K562 (cell line): ENCODE measurements at regions not wholly inside any gene's neighbourhood (a gene's known extent, or its start where the extent isn't known, plus 50 kb on each side); places are given as distances from the start of the nearest gene placed in this dataset.

Experiments used
- ATAC-seq: fragments of 200-7000 bp; cut with Tn5 transposase; 3 replicates; pipeline ENCODE4 v1.9.1; 2020; ENCODE audit warnings: moderate library complexity
- BruUV-seq: library from RNA; stranded (reverse); fragments of 400-500 nt; replicated peaks from 2 replicates; lab custom pipeline; 2021; lab: Mats Ljungman, UMichigan
- CTCF ChIA-PET: fragments of 300-600 bp; formaldehyde crosslinking; extraction: SDS; loops from one replicate; lab custom pipeline; 2021; ENCODE audit warnings: low intra/inter-chr PET ratio; lab: Yijun Ruan, JAX
- POLR2A ChIA-PET: fragments of 300-600, 350-650 bp; sonication (Branson Sonifier 250); formaldehyde crosslinking; extraction: SDS; loops from one replicate; lab custom pipeline; 2021; ENCODE audit warnings: antibody characterized with exemption, inconsistent platforms; lab: Yijun Ruan, JAX
- DNase-seq, 4 experiments: peaks; one replicate each; pipeline versions ENCODE4 v3.0.0 to v3.0.0-alpha.2; 2011 to 2018; ENCODE audit warnings: low spot score in 3 of 4, mixed read lengths in 3 of 4; ENCODE audit errors: extremely low read depth in 1 of 4
- FAIRE-seq: peaks from 2 replicates; lab custom pipeline; 2011; peaks lifted over from hg19 to GRCh38; lab: Jason Lieb, UNC
- H2AFZ ChIP-seq: 2 replicates; pipeline ENCODE4 v1.6.0; 2011; ENCODE audit warnings: low read depth, low read length, control low read depth, inconsistent platforms
- H3K27ac ChIP-seq: fragments of 200-600 bp; 3 replicates; pipeline ENCODE4 v1.8.0; 2011; ENCODE audit warnings: low read depth, mild to moderate bottlenecking, control low read depth, inconsistent platforms, low read length, moderate library complexity, mixed read lengths; ENCODE audit errors: extremely low read depth
- H3K27me3 ChIP-seq, 2 experiments: fragments of 300-600 bp in 1 of 2; 2 replicates in 1 of 2; 3 replicates in 1 of 2; pipeline versions ENCODE4 v1.6.0 to v1.8.0; 2011; ENCODE audit warnings: inconsistent platforms in 2 of 2, low read length in 2 of 2, mild to moderate bottlenecking in 1 of 2, mixed read lengths in 1 of 2, moderate library complexity in 1 of 2; ENCODE audit not compliant: control insufficient read depth in 2 of 2, insufficient read depth in 2 of 2
- H3K36me3 ChIP-seq: fragments of 300-600 bp; 3 replicates; pipeline ENCODE4 v1.8.0; 2011; ENCODE audit warnings: mild to moderate bottlenecking, low read length, inconsistent platforms; ENCODE audit not compliant: control insufficient read depth, insufficient read depth
- H3K4me1 ChIP-seq, 2 experiments: fragments of 200-600 bp in 1 of 2; replicated peaks in 1 of 2; 2 replicates in 1 of 2; 3 replicates in 1 of 2; pipeline versions ENCODE4 v1.5.1 to v1.8.0; 2011; ENCODE audit warnings: inconsistent platforms in 2 of 2, low read length in 2 of 2, mild to moderate bottlenecking in 1 of 2, mixed read lengths in 1 of 2, moderate library complexity in 1 of 2; ENCODE audit not compliant: control insufficient read depth in 2 of 2, insufficient read depth in 2 of 2
- H3K4me2 ChIP-seq: 2 replicates; pipeline ENCODE4 v1.6.1; 2011; ENCODE audit warnings: low read length, control low read depth, inconsistent platforms, mixed read lengths; ENCODE audit not compliant: insufficient read depth
- H3K4me3 ChIP-seq: fragments of 200-600 bp; sonication (generic), shearing (Covaris generic); 2 replicates; pipeline ENCODE4 v1.5.1; 2016; ENCODE audit warnings: control low read depth, inconsistent platforms
- H3K79me2 ChIP-seq: fragments of 200-600 bp; 3 replicates; pipeline ENCODE4 v1.8.0; 2011; ENCODE audit warnings: low read length, inconsistent platforms; ENCODE audit not compliant: control insufficient read depth, insufficient read depth
- H3K9ac ChIP-seq, 2 experiments: 2 replicates each; pipeline versions ENCODE4 v1.6.0 to v1.6.1; 2011; ENCODE audit warnings: low read depth in 2 of 2, low read length in 2 of 2, control low read depth in 1 of 2, inconsistent platforms in 1 of 2, mild to moderate bottlenecking in 1 of 2, mixed read lengths in 1 of 2; ENCODE audit not compliant: insufficient read depth in 1 of 2
- H3K9me1 ChIP-seq: one replicate; pipeline ENCODE4 v1.6.0; 2011; ENCODE audit warnings: inconsistent platforms, mild to moderate bottlenecking, low read length, moderate library complexity; ENCODE audit not compliant: control insufficient read depth, insufficient read depth
- H3K9me3 ChIP-seq: replicated peaks from 2 replicates; pipeline ENCODE4 v1.5.1; 2011; ENCODE audit warnings: low read depth, low read length, inconsistent platforms; ENCODE audit not compliant: control insufficient read depth, insufficient read depth
- H4K20me1 ChIP-seq: replicated peaks from 2 replicates; pipeline ENCODE4 v1.6.1; 2011; ENCODE audit warnings: low read length, inconsistent platforms, mixed read lengths; ENCODE audit not compliant: control insufficient read depth, insufficient read depth
- ATF7 ChIP-seq: fragments of 450-650 bp; IDR thresholded peaks from 2 replicates; pipeline ENCODE4 v1.7.1; 2014; ENCODE audit warnings: mild to moderate bottlenecking, moderate library complexity
- DPF2 ChIP-seq: fragments of 450-650 bp; IDR thresholded peaks from 2 replicates; pipeline ENCODE4 v1.6.1; 2016
- EP300 ChIP-seq: IDR thresholded peaks from 2 replicates; pipeline ENCODE4 v1.6.1; 2012; ENCODE audit warnings: low read length, improper control_type of control experiment
- ESRRA ChIP-seq: fragments of 450-650 bp; IDR thresholded peaks from 2 replicates; pipeline ENCODE4 v1.6.1; 2014; ENCODE audit warnings: low read depth, mild to moderate bottlenecking, moderate library complexity, borderline replicate concordance
- ETS2 ChIP-seq: IDR thresholded peaks from 2 replicates; pipeline ENCODE4 v1.6.1; 2016; ENCODE audit warnings: borderline replicate concordance, missing genetic modification characterization, mild to moderate bottlenecking, moderate library complexity, missing compliant biosample characterization; ENCODE audit not compliant: poor library complexity, severe bottlenecking
- HEY1 ChIP-seq: fragments of 250-450 bp; sonication (Bioruptor Pico); IDR thresholded peaks from 2 replicates; pipeline ENCODE4 v1.5.0; 2020; ENCODE audit warnings: mild to moderate bottlenecking, moderate library complexity, borderline replicate concordance
- NONO ChIP-seq, 2 experiments: fragments of 200-400 bp in 1 of 2; fragments of 450-650 bp in 1 of 2; formaldehyde crosslinking in 1 of 2; IDR thresholded peaks; 2 replicates each; pipeline ENCODE4 v1.6.1; 2017; ENCODE audit warnings: low read depth in 2 of 2, mild to moderate bottlenecking in 2 of 2, moderate library complexity in 2 of 2, low read length in 1 of 2
- PCBP1 ChIP-seq: fragments of 200-400 bp; formaldehyde crosslinking; IDR thresholded peaks from 2 replicates; pipeline ENCODE4 v1.6.1; 2018; ENCODE audit warnings: mild to moderate bottlenecking, low read depth, low read length; ENCODE audit not compliant: poor library complexity, severe bottlenecking
- PPARD ChIP-seq: fragments of 250-450 bp; sonication (Bioruptor Pico); IDR thresholded peaks from 2 replicates; pipeline ENCODE4 v1.8.0; 2022; ENCODE audit warnings: inconsistent platforms, mild to moderate bottlenecking, moderate library complexity
- RBBP5 ChIP-seq: fragments of 200-600 bp; sonication (generic); IDR thresholded peaks from 2 replicates; pipeline ENCODE4 v1.6.1; 2012; ENCODE audit warnings: borderline replicate concordance, mild to moderate bottlenecking, low read length, control low read depth, inconsistent platforms; ENCODE audit not compliant: insufficient read depth, poor library complexity, severe bottlenecking
- RBM39 ChIP-seq: fragments of 200-400 bp; formaldehyde crosslinking; optimal IDR thresholded peaks from 2 replicates; pipeline ENCODE3; 2018; ENCODE audit warnings: low read depth, low read length
- SAFB2 ChIP-seq: fragments of 200-400 bp; formaldehyde crosslinking; IDR thresholded peaks from 2 replicates; pipeline ENCODE4 v1.6.1; 2018; ENCODE audit warnings: borderline replicate concordance, low read length, low read depth, moderate library complexity; ENCODE audit not compliant: severe bottlenecking
- TAF7 ChIP-seq: fragments of 450-650 bp; IDR thresholded peaks from 2 replicates; pipeline ENCODE4 v1.6.1; 2016; ENCODE audit warnings: missing genetic modification characterization, missing compliant biosample characterization
- TRIM28 ChIP-seq: fragments of 450-650 bp; IDR thresholded peaks from 2 replicates; pipeline ENCODE4 v1.6.1; 2017
- YY1 ChIP-seq, 3 experiments: IDR thresholded peaks; 2 replicates each; pipeline ENCODE4 v1.6.1; 2011; ENCODE audit warnings: low read length in 2 of 3, mild to moderate bottlenecking in 2 of 3, moderate library complexity in 2 of 3, borderline replicate concordance in 1 of 3, control low read depth in 1 of 3, low read depth in 1 of 3; ENCODE audit not compliant: insufficient read depth in 3 of 3, insufficient replicate concordance in 2 of 3, control insufficient read depth in 1 of 3, insufficient read length in 1 of 3; ENCODE audit errors: extremely low read depth in 1 of 3
- ZNF699 ChIP-seq: fragments of 250-450 bp; sonication (Bioruptor Pico); IDR thresholded peaks from 2 replicates; pipeline ENCODE4 v1.8.0; 2021; ENCODE audit warnings: mild to moderate bottlenecking, moderate library complexity; ENCODE audit not compliant: insufficient replicate concordance
- WGBS: fragments of 100-300 bp; shearing (Covaris generic); methylation state at CpG from one replicate; pipeline ENCODE4 v1.1.6; 2016; ENCODE audit warnings: low coverage, mixed read lengths; ENCODE audit not compliant: insufficient coverage; ENCODE audit errors: missing lambda C conversion rate; 5-methylcytosine and 5-hydroxymethylcytosine counted together
- in situ Hi-C: fragments of 300-500 bp; cut with MboI; formaldehyde crosslinking; loops from 4 replicates; pipeline ENCODE4 v1.15.0; 2018; ENCODE audit warnings: inconsistent platforms, mixed read lengths
- intact Hi-C: fragments of 100-400 bp; cut with micrococcal nuclease; formaldehyde crosslinking; loops from 2 replicates; pipeline ENCODE4 v1.14.2; 2022
- TF ChIP-seq, protein P1 (sequence below): fragments of 250-450 bp; sonication (Bioruptor Pico); IDR thresholded peaks from 2 replicates; pipeline ENCODE4 v1.5.0; 2022; ENCODE audit warnings: mild to moderate bottlenecking
- TF ChIP-seq, protein P2 (sequence below): sonication (generic); formaldehyde crosslinking; IDR thresholded peaks from 2 replicates; pipeline ENCODE4 v1.8.0; 2022; ENCODE audit warnings: missing genetic modification reagents, mild to moderate bottlenecking, borderline replicate concordance

DNA sequence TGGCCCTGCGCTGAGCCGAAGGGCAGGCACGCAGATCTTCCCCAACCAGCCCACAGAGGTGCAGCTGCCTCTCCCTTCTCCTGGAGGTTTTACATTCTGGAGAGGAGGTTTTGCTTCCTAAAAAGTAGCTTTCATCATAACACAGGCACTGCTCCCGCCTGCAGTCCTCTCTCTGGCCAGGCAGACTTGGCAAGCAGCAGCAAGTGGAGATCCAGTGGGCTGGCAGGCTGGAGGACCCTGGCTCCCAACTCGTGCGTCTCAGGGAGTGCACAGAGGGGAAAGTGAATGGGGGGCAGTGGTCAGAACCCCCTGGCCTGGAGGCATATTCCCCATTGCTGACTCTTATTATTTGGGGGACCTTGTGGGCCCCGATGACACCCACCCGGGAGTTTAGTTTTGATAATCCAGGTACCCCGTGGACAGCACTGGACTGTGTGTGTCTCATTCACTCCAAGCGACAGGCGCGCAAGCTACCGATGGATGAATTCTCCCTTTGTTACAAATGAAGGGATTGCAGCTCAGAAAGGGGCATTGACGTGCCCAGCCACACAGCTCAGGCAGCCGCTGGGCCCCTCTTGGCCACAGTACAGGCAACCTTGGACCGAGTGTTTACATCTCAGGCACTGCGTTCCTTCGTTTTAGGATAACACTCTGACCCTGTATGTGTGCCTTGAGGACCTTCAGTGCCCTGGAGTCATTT, 1223.9 kb downstream of the BRD1 start:
- Histone ChIP-seq H2AFZ (no peak overlapping the region), H3K4me2 (no peak overlapping the region), H3K27ac (no peak overlapping the region), H3K9me3 (no peaks in the 10 kb centered on the region; the same call in 1 of the 2 replicates), H3K9me1 (no peaks in the 10 kb centered on the region), H3K79me2 (no peaks in the 10 kb centered on the region), H3K27me3 (peaks cover 0 to 5% of the 10 kb centered on the region in 2 experiments; a peak in 1 of 5 replicates), H3K36me3 (no peaks in the 10 kb centered on the region), H3K9ac (no peak overlapping the region), H4K20me1 (no peaks in the 10 kb centered on the region), H3K4me1 (no peaks in the 10 kb centered on the region), H3K4me3 (no peak overlapping the region)
- no TSS peak for BruUV-seq
- WGBS: 0% methylated on average over 16 of the region's 18 CpGs
- TF ChIP-seq RBM39 (no peak), RBBP5 (no peak), NONO (IDR thresholded peaks at IDR 0.05; ENCODE audit: low read depth in 2 of 2, low read length in 1 of 2) (no peak), PPARD (no peak), SAFB2 (no peak), ETS2 (tag) (no peak), PCBP1 (no peak), ESRRA (no peak), DPF2 (no peak), YY1 (IDR thresholded peaks at IDR 0.05; ENCODE audit: borderline replicate concordance in 1 of 3, control insufficient read depth in 1 of 3, extremely low read depth in 1 of 3, insufficient read depth in 3 of 3, insufficient read length in 1 of 3, insufficient replicate concordance in 2 of 3, low read depth in 1 of 3, low read length in 2 of 3) (no peak), TRIM28 (no peak), ATF7 (no peak), HEY1 (CRISPR knock-in tag) (no peak), ZNF699 (no peak), TAF7 (tag) (no peak), EP300 (no peak)
- TF ChIP-seq, protein P1, sequence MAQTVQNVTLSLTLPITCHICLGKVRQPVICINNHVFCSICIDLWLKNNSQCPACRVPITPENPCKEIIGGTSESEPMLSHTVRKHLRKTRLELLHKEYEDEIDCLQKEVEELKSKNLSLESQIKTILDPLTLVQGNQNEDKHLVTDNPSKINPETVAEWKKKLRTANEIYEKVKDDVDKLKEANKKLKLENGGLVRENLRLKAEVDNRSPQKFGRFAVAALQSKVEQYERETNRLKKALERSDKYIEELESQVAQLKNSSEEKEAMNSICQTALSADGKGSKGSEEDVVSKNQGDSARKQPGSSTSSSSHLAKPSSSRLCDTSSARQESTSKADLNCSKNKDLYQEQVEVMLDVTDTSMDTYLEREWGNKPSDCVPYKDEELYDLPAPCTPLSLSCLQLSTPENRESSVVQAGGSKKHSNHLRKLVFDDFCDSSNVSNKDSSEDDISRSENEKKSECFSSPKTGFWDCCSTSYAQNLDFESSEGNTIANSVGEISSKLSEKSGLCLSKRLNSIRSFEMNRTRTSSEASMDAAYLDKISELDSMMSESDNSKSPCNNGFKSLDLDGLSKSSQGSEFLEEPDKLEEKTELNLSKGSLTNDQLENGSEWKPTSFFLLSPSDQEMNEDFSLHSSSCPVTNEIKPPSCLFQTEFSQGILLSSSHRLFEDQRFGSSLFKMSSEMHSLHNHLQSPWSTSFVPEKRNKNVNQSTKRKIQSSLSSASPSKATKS (CRISPR knock-in tag): no peak
- TF ChIP-seq, protein P2, sequence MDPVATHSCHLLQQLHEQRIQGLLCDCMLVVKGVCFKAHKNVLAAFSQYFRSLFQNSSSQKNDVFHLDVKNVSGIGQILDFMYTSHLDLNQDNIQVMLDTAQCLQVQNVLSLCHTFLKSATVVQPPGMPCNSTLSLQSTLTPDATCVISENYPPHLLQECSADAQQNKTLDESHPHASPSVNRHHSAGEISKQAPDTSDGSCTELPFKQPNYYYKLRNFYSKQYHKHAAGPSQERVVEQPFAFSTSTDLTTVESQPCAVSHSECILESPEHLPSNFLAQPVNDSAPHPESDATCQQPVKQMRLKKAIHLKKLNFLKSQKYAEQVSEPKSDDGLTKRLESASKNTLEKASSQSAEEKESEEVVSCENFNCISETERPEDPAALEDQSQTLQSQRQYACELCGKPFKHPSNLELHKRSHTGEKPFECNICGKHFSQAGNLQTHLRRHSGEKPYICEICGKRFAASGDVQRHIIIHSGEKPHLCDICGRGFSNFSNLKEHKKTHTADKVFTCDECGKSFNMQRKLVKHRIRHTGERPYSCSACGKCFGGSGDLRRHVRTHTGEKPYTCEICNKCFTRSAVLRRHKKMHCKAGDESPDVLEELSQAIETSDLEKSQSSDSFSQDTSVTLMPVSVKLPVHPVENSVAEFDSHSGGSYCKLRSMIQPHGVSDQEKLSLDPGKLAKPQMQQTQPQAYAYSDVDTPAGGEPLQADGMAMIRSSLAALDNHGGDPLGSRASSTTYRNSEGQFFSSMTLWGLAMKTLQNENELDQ: no peak
- POLR2A ChIA-PET: no interaction called here
- CTCF ChIA-PET: no interaction called here
- intact Hi-C loops (no loop called here), in situ Hi-C loops (no loop called here)
- DNase-seq: no peak
- no peak for ATAC-seq
- no peak for FAIRE-seq
